HG03139 (cell line): ENCODE measurements at regions not wholly inside any gene's neighbourhood (a gene's known extent, or its start where the extent isn't known, plus 50 kb on each side); places are given as distances from the start of the nearest gene placed in this dataset.

Source experiments
- ATAC-seq: cut with Tn5 transposase; IDR thresholded peaks from one replicate; pipeline ENCODE4 v1.9.1; 2021; ENCODE audit not compliant: unreplicated experiment

DNA sequence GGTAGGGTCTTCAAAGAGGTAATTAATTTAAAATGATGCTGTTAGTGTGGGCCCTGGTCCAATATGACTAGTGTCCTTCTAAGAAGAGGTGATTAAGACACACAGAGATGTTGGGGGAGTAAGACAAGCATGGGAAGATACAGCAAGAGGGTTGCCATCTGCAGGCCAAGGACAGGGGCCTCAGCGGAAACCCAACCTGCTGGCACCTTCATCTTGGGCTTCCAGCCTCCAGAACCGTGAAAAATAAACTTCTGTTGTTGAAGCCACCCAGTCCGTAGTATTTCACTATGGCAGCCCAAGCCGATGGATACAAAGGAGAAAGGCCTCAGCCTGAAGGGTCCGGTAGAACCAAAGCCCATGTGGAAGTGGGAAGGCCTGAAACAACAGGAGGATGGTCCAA is 161.7 kb upstream of the UBE2E1 start:
- no peak for ATAC-seq

DNA sequence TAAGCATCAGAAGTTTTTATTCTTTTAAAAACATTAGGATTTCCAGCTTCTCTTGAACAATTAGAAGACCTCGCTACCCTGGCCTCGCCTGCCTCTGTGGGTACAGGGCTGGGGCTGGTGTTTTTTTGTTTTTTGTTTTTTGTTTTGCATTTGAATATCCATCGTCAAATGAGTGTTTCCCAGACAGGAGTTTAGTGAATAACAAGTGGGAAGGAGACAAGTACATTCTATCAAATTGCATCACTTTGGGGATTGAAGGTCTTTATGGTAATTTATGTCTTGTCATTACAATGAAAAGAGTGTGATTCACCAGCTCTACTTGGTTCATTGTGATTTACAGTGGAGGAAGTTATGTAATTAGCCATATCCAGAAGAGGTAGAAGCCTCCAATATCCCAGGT is 161.1 kb upstream of the UBE2E1 start:
- no peak for ATAC-seq

DNA sequence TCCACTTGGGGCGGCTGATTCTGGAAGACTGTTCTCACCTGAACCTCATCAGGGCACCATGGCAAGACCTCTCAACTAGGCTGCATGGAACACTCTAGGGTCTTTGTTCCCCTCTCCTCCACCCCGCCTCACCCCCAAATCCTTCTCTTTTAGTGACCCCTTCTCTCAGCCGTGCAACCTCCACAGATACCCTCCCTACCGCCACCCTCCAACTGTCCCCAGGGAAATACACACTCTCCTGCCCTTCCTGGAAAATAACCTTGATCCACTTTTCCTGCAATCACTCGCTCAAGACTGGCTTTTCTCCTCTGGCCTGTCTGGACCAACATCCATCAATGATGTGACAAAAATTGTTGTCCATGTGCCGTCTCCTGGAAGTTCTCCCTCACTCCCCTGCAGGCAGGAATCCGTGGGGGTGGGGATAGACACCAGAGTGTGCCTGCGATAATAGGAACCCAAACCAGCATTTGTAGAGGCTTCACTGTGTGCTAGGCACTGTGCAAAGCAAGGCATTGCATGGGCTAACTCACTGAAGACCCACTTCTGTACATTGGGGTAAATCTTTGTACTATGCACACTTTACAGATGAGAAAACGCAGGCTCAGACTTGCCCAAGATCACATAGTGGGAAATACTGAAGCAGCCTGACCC is 160.1 kb upstream of the UBE2E1 start:
- no peak for ATAC-seq

- ATAC-seq = no peak
Observed at GRCh38 chr3:23646184-23646920, 159.4 kb upstream of the UBE2E1 start.

DNA sequence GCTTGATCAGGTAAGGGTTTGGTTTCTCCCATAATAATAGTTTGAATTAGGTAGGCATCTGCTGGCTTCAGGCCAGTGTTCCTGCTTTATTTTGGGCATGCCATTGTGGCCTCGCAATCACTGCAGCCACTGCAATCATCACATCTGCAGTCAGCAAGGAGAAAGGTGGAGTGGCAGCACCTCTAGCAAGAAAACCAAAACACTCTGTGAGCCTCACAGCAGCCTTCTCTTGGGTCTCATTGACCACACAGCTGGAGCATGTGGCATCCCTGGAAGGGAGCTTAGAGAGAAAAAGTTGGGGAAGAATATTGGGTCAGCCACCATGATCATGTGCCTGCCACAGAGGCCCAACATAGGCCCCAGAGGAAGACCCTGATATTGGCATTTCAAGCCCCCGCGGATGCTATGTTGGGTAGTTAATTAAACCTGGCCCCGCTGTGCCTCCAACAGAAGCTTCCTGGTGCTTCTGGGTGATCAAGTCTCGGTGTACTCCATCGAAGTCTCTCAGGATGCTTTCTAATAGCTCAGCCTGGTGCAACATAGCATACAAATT is 158.0 kb upstream of the UBE2E1 start:
- ATAC-seq = no peak

DNA sequence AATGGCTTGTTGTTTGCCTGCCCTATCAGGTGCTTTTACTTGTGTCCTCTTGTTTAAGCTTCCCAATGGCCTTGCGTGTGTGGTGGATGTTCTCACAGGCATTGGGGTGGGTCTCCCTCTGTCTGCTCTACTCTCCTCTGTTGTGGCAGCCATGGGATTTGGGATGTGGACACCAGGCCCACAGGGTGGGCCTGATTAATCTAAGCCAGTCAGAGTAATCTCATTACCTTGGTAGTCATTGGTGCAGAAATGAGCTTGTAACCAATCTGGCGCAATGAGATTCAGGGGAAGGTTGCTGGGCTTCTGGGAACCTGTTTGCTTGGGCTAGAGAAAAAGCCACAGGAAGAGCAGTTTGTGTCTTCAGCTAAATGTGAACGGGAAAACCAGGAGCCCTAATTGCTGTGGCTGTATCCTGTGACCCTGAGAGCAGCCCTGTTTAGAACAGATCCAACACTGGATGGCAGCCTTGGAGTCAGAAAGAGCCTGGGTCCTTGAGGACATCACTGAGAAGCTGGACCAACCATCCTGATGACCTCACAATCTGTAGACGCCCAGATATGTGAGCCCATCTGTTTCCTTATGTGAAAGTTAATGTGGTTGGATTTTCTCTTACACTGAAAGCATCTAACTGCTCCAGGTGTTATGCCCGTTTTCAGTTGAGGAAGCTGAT is 157.3 kb upstream of the UBE2E1 start:
- no peak for ATAC-seq

- no peak for ATAC-seq
Observed at GRCh38 chr3:23648996-23649395, 156.8 kb upstream of the UBE2E1 start.

GRCh38 chr3:23649448-23649847 is 156.3 kb upstream of the UBE2E1 start:
- ATAC-seq = no peak

DNA sequence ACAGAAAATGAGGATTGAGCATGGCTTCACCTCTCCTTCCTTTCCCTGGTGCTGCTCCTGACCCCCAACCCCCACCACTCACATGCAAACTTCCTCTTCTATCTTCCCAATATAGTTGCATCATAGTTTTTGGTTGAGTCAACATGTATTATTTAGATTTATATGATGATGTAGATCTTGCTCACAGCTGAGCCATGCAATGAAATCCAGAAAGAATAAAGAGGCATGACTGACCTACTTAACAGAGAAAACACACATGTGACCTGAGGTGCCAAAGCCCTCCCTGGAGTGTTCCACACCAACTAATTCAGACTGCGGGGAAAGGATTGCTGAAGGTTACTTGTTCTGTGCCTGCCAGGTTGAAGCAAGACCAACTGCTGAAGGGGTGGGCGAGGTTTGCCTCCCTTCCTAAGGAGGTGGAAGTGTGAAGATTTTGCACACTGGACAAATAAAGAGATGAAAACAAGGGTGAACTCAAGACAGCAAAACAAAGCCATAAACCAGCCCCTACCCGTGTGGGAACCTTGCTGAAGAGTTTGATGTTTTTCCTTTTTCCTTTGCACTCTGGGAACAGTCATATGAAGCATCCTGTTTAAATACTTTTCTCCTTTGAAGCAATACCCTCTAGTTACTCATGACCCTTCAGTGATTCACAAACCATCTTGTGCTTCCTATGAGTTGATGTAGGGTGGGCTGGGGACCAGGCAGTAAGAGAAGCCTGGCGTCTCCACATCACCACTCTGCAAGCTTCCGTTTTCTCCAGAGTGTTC is 155.2 kb upstream of the UBE2E1 start:
- ATAC-seq = no peak

DNA sequence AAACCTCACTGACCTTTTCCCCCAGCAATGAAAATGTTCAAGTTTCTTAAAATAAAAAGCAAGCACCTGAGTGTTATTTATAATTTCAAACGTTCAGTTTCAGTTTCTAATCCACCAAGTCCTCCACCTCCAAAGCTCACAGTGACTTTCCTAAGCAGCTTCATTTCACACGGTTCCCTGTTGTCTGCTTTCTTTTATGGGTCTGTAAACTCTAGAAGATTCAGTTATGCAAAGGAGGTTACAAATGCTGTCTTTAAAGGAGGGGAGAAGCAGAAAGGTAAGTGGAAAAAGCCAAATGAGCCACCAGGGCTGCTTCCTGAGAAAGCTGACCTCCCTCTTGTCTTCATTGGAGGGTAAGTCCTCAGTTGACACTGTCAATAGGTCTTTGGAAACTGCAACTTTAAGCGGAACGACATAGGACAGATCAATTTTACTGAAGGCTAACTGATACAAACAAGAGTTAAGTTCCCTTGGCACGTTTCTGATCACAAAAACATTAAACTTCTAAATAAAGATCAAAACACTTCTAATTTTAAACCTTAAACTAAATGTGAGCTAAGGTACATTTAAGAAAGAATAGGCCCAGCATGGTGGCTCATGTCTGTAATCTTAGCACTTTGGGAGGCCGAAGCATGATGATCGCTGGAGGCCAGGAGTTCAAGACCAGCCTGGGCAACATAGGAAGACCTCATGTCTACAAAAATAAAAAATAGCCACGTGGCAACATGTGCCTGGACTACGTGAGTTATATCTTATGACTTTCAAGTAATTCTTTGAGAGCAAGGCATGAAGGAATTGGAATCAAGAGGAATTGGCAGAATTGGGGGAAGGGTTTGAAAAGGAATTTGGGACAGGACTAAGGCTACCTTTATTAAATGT is 151.9 kb upstream of the UBE2E1 start:
- peak; percentile 89 for ATAC-seq

- no peak for ATAC-seq
Observed at GRCh38 chr3:23654571-23654970, 151.2 kb upstream of the UBE2E1 start.

GRCh38 chr3:23655749-23656148 is 150.0 kb upstream of the UBE2E1 start:
- ATAC-seq = no peak

GRCh38 chr3:23656199-23656598 is 149.6 kb upstream of the UBE2E1 start:
- no peak for ATAC-seq

DNA sequence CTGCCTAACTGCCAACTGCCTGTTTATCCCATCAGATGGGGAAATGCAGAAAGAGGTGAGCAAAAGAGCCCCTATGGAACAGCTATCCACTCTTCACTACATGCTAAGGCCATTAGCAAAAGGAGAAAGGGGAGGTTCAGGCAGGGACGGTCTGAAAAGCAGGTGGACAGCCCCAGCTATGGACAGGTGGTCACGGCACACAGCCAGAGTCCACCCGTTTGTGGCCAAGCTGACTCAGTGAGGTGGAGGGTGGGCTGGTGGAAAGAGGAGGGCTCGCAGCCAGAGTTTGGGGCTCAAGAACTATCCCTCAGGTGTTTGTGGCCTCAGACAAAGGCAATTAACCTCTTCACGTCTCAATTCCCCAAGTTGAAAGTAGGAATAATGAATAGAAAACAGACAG is 148.9 kb upstream of the UBE2E1 start:
- ATAC-seq = no peak

DNA sequence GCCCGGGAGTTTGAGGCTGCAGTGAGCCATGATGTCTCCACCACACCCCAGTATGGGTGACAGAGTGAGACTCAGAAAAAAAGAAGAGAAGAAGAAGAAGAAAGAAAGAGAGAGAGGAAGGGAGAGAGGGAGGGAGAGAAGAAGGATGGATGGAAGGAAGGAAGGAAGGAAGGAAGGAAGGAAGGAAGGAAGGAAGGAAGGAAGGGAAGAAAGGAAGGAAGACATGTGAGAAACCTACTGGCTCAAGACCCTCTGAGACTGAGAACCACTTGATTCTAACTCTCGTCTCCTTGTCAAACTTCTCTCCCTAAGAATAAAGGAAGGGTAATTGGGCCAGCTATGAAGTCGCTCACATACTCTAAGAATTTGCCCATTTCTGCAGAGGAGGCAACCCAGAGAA is 148.1 kb upstream of the UBE2E1 start:
- ATAC-seq = no peak

GRCh38 chr3:23659274-23659673 is 146.5 kb upstream of the UBE2E1 start:
- peak; percentile 56 for ATAC-seq

DNA sequence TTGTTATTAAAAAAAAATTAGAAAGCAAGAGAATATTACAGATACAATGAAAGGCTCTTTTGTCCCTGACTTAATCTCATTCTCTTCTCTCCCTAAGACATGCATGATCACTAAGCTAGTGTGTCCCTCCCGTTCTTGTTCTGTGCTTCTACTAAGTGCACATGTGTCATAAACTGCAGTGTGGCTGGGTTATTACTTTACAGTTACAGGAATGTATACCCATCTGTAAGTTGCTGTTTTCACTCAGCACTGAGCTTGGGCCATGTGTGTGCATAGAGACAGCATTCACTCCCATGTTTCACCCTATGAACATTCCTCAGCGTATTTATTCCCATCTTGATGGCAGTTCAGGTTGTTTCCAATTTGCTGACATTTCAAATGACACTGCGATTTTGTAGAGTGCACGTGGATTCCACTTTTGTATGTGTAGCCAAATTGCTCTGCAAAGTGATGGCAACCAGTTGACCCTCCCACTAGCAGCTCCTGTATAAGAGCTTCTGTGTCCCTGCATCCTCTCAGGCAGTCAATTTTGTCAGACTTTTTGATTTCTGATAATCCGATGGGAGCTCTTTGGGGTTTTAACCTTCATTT is 145.8 kb upstream of the UBE2E1 start:
- ATAC-seq = no peak

GRCh38 chr3:23662079-23662617 is 143.6 kb upstream of the UBE2E1 start:
- ATAC-seq = no peak

GRCh38 chr3:23663246-23663645 is 142.5 kb upstream of the UBE2E1 start:
- ATAC-seq = no peak
